Islet of Langerhans (tissue), 1 donor: ENCODE measurements at regions not wholly inside any gene's neighbourhood (a gene's known extent, or its start where the extent isn't known, plus 50 kb on each side); places are given as distances from the start of the nearest gene placed in this dataset.

Experiments used
- FAIRE-seq: peaks from one replicate; lab custom pipeline; 2011; peaks lifted over from hg19 to GRCh38; lab: Jason Lieb, UNC

DNA sequence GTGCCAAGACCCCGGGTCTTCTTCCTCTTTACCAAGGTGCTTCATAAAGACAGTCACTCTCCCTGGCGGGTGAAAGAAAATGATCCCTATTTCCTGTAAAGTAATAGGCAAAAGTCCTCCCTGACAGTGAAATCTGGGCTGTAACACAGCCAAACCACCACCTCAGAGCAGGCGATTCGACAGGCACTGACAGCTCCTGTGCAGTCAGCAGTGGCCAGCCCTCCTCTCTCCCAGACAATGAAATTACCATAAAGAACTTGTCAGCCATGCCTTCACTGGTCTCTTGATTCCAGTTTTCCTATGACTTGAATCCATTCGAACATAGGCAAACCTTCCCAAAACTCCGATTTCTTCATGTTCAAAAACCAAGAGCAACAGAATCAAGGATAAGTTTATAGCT is 492.2 kb upstream of the DAB1 start:
- no peak for FAIRE-seq

DNA sequence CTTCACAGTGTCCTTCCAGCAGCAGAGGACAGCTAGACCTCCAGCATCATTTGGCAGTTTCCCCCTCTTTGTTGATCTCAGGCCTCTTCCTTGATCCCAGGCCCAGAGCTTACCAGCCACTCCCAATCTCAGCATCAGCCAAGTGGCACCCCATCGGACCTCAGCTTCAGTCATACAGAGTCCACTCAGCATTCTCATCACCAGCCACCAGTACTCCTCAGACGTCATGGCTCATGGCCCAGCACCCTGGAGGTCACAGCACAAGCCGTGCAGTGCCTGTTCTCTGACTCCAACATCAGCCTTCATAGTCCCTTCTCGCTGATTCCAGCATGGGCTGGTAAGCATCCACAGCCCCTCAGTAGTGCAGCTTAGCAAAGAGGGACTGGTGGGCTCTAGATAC is 487.6 kb upstream of the DAB1 start:
- no peak for FAIRE-seq

DNA sequence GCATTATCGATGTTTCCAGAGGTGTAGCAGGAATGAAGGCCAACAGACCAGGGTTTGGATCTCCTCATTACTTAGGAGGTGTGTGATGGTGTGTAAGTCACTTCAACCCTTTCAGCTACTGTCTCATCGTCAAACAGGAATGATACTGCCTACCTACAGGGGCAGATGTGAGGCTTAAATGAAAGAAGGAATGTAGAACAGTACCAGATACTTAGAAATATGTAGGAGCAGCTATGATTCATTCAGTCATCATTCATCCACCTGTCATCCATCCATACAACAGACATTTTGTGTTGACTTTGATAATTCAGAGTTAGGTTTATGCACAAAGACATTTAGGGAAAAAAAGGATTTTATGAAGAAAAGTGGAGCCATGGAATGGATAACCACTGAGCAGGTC is 486.9 kb upstream of the DAB1 start:
- FAIRE-seq = no peak

DNA sequence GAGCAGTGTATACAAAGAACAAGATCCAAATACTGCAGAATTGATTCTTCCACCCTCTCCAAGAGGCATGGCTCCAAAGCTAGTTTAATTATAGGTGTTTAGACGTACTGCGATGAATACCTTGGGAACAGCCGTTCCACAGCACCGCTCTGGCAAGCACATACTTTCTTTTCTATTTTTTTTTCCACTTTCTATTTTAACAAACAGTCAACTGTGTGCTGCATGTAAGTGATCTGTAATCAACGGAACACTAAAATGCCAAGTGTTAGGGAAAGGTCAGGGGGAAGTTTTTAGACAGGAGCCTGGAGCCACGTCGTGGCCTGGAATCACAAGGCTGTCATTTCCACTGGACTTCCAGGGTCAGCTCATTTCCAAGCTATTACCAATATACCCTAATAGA is 486.4 kb upstream of the DAB1 start:
- no peak for FAIRE-seq

DNA sequence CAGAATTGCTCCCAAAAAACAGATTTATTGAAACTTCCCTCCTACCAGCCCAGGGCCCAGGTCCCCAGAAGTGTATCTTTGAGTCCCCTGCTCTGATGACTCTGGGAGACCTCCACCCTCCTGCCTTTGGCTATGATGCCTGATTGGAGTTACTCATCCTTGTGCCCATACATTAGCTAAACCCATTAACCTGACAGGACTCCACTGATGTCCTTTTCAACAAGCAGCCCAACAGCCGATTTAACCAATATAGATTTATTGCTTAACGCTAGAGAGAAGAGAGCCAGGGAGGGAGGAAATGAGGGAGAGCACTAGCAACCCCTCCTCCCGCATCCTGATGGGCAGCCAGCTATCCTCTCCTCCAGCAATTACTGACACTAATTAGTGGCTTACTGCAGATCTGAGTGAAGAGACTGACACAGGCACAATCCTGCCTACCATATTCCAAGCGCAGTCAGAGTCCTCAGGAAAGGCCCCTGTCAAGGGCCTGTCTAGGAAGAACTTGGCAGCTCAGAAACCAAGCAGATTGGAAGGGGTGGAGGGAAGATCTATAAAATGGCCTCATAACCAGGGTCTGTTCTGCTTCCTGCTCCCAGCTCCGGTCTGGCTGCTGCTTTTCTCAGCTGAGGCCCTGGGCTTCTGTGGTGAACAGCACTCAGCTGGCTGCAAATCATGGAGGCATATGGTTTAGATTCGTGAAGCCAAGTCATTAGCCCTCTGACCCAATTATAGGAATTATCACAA is 484.5 kb upstream of the DAB1 start:
- FAIRE-seq = no peak

DNA sequence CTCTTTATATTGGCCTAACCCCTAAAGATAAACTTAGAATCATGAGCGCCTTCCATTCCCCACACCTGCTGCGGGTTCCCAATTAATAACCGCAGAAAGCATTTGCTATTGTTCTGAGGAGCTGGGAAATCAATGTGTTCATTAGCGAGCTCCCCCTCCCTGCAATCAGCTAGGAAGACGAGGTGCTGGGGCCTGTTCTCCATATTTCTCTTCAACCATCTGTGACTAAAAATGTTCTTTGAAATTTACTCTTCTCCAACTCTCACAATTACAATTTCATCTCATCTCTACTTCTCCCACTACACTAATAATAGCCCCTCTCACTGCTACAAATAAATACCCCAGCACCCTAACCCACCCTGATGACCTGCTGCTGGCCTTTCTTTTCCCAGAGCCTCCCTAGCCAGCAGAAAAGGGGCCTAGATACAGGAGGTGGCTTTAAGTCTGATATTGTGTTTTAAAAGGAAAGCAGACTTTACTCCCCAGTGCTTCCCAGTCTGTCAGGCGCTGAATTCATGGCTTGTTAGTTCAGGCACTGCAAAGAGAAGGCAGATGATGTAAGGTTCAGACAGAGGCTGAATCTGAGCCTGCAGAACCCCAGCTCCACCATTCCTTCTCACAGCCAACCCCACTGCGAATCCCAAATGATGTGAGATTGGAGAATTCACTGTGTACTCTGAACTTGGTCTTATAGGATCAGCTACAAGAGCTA is 477.5 kb upstream of the DAB1 start:
- FAIRE-seq = no peak

DNA sequence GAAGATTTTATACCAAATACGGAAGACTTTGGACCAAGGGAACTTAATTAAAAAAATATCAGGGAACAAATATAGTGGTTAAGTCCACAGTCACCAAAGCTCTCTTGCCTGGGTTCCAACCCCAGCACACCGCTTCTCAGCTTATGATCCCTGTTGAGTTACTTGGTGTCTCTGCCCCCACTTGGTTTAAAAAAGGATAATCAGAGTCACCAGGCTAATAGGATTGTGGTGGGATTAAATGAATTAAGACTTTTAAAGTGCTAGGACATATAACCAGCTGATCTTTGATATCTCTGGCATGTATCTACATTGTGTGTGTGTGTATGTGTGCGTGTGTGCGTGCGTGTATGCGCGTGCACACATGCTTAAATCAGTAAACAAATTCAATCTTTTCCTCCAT is 474.7 kb upstream of the DAB1 start:
- no peak for FAIRE-seq

DNA sequence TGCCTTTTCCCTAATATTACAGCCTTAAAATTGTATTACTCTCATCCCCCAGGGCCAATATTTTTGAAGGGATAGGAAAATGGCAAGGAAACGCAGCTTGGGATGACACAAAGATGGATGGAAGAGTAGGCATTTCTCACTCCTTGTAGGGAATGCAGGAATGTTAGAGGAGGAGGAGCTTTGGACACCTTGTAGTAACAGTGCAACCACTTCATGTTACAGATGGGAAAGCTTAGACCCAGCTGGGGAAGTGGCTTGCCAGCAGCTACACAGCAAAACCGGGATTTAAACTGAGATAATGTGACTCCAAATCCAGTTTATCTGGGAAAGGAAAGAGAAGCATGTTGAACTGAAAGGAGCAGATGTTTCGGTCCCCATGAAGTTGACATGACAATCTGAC is 473.7 kb upstream of the DAB1 start:
- FAIRE-seq = no peak

DNA sequence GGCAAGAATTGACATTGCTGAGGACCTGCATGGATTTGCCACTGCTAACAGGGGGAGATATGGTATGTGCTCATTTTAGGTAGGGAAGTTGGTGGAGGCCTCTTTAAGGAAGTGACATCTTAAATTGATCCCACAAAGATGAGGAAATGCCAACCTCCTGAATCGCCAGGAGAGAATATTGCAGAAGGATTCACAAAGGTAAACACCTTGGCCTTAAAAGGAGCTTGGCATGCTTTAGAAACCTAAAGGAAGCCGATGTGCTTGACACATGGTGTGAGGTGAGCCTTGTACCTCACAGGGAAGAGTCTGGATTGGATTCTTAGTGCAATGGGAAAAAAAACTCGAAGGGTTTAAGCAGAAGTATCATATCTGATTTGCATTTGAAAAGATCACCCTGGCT is 470.5 kb upstream of the DAB1 start:
- no peak for FAIRE-seq

DNA sequence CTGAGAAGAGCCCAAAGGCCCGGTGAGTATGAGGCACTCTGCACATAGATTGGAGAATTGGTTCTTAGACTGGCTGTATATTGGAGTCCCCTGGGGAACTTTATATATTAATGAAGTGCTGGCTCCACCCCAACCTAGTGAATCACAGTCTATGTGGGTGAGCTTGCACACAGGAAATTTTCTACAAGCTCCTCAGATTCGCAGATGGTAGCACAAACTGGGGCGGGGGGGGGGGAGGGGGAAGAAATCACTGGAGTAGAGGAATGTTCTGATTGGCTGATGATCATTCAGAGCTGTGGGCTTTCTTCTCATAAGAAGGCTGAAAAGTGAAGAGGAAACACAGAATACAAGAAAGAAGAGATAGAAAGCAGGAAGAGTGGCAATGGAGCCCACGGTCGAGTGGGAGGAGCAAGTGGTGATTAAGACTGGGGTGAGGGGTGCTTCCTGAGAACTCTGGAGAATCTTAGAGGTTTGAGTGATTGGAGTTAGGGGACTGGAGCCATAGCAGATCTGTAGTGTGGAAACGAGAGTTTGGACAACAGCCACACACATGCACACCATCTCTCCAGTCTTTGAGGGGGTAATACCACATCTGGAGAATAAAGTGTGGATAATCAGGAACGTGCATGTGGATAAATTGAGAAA is 465.9 kb upstream of the DAB1 start:
- no peak for FAIRE-seq

DNA sequence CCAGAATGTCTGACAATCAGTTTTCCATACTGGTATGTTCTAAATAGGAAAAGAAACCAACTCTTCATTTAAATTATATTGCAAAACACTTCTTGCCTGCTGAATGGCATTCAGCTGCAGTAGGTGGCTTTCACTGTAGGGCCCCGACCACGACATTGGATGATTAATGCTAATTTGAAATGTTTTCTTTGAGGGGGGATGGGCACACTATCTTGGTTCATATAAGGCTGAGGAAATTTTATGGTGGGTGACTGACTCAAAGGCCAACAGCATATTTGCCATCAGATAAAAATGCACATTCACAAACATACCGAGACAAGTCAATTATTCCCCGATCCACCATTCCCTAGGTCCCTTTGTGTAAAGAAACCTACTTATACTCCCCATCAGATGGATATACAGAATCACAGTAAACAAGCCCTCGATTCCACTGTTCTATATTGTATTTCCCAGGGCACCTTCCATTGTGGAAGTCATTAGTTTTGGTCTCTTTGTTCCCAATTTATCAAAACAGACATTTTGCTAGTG is 464.2 kb upstream of the DAB1 start:
- no peak for FAIRE-seq

DNA sequence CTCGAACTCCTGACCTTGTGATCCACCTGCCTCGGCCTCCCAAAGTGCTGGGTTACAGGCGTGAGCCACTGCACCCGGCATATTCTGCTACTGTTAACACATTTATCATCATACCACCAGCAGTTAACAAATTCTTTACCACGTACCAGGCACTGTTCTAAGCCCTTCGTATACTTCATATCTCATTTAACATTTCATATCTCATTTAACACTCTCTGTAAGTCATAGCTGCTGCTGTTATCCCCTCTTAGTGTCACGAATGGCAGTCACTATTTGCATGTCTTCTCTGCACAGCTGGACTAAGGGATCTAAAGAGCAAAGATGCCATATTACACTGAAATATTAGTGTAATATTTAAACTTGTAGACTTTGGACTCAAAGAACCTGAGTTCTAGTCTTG is 462.5 kb upstream of the DAB1 start:
- no peak for FAIRE-seq

DNA sequence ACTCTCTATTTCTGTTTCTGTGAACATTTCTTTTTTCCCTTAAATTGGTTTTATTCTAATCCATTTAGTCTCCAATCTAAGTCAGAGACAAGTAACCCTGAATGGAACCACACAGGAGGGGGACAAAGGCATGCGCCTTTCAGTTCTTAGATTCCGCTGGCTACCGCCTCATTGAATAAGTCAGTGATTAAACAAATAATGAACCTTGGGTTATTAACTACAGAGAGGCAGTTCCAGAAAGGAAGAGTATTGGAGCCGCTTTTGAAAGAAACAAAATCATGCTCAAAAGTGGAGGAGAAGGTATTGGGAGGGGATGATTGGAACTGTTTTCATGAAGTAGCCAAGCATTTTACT is 459.8 kb upstream of the DAB1 start:
- no peak for FAIRE-seq

DNA sequence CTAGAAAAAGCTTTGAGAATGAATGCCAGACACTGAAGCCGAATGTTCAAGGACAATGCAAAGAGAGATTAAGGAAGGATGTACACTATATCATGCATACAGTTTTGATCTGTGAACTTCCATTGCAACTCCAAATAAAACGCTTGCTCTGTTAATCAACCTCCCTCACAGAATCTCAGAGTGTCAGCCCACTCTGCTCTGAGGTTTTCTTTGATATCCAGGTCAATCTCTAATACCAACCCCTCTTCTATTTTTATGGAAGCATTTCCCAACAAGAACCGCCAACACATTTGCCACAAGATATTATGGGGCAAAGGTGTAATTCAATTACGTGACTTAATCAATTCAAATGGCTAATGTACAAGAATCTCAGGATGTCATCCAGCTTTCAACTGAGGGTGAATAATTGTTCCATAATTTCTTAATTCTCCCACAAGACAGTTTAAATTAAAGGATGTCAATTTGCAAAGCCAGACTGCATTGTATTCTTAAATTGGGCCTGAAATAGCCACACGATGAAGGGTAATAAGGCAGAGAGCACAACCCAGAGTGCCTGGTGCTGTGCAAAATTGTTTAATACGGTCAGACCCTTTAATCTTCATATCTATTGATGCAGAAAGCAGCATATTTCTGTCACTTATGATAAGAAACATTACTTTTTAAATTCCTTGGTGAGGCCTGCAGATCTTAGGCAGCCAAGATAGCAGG is 459.2 kb upstream of the DAB1 start:
- no peak for FAIRE-seq

DNA sequence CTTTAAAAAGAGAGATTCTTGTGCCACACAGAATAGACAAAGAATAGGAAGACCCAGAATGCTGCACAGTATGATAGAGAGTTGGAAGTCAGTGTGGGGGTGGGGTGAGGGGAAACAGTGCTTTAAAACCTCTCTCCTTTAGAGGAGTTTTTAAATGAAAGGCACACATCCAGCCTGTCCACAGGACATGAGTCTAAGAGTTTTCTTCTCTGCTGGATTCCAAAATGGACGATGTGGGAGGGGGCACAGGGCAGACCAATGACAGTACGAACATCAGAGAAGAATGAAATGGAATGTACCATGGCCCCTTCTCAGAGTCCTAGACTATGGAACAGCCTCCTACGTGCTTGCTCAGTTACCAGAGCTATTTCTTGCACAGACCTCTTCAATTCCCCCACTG is 458.2 kb upstream of the DAB1 start:
- no peak for FAIRE-seq

DNA sequence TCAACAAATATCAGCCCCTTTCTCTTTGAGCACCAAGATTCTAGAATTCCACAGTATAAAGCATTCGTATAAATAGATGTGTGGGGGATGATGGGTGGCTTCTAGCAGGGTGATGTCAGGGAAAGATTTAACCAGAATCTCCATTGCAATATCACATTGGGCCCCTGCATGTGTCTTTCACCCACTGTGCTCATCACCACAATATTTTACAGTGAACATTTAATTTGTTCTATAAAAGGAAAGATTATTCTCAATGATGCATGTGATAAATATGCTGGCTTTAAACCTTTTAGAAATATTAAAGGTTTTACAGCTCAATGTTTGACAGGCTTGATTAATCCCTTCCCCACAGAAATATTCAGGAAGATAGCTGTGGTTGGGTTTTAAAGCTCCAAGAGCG is 457.8 kb upstream of the DAB1 start:
- FAIRE-seq = no peak

DNA sequence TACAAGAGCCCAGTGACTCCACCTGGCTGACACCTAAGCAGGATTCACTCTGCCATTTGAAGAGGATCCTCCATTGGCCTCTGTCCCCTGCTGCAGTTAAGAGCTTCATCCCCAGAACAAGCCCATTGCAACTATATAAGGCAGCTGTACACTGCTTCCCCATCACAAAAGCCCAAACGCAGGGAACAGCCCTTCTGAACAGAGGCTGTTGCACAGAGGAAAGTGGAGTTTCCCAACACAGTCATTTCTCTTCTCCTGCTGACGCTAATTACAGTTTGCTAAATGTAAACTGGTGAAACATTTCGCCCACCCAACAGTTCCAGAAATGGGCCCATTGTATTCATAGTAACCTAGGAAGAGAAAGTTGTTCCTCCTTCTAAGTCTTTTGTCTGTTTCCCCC is 455.8 kb upstream of the DAB1 start:
- FAIRE-seq = no peak

DNA sequence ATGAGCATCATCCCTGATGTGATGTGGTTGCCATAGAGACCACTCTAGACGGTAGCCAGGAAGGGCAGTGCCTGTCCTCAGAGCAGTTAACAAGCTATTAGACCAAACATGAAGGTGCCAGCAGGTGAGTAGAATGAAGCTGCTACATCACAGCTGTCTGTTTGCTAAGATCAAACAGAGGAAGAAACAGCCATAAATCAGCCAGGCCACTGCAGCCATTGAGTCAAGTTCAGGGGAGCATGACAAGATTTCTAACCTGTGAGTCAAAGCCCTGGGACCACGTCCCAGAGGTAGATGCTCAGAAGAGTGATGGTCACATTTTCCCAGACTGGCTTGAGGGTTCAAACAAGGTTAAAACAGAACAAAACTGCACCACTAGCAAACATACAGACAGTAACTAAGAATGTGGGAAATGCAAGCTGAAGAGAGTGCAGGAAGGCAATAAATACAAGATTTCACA is 450.6 kb upstream of the DAB1 start:
- FAIRE-seq = peak; percentile 64

DNA sequence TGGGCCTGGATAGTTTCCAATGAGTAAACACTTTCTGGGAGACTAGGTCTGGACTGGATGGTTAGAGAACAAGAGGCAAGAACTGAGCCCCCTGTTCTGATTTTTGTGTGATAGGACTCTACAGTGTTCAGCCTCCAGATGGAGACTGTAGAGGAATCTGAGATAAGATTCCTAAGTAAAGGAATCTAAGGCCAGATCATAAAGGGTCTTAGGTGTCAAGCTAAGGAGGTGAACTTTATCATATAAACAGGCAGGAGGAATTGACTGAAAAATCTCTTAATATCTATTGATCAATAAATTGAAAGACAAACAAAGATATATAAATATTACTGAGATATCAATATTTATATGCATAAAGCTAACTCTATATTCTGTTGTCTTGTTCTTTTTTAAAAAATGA is 449.1 kb upstream of the DAB1 start:
- no peak for FAIRE-seq

DNA sequence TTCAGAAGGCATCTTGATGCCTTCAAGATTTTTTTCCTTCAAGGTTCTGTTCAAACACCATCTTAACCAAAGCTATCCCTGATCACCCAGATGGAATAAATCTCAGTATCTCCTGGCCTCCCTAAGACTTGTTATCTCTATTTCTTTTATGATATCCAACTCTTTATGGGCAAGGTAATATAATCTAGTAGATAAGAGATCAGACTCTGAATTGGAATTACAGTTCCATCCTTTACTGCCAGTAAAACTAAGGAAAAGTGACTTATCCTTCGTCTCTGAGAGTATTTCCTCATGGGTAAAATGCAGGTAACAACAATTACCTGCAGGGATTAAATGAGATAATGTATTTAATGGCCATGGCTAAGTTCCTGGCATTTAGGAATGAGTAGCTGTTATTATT is 445.0 kb upstream of the DAB1 start:
- FAIRE-seq = no peak

DNA sequence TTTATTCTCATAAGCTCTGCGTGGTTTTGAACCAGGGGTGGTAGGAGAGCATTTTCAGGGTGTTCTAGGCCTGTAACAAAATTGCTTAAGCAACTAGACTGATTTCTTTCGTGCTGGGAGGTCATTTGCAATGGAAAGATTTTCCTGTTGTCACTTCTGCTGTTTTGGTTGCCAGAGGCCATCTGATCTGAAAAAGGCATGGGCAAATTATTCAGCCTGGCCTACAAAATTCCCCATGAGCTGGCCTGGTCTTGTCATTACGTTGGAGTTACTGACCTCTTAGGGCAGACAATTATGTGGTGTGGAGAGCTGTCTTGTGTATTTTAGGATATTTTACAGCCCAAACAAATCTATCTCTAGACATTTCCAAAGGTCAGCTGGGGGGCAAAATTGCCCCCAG is 444.4 kb upstream of the DAB1 start:
- no peak for FAIRE-seq

DNA sequence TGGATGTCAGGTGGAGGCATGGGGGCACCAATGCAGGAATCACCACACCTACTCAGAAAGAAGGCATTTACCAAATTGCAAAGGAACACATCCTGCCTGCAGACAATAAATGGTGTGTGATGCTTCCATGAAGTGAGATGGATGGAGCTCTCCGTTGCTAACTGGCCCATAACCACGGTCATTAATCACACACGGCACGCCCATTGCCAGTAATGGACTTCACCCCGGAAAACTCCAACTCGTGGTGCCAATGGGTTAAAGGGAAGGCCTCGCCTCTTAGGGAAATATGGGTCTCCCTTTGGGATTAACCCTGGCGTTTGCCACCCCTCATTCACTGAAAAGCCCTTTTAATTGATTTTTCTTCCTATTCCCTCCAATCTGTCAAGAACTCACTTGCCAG is 443.1 kb upstream of the DAB1 start:
- no peak for FAIRE-seq
